Activated T-helper 2 cell treated with anti-CD3 and anti-CD28 coated beads, Interferon-gamma antibody, Interleukin-2, Interleukin-4, amounts not matched to agents 10 μg/mL and 5 μg/mL and 100 μg/mL, durations not matched to agents 14 hours and 24 hours and 36 hours (primary cell): ENCODE measurements at regions not wholly inside any gene's neighbourhood (a gene's known extent, or its start where the extent isn't known, plus 50 kb on each side); places are given as distances from the start of the nearest gene placed in this dataset.
A peak's percentile ranks its signal among the peaks of the same experiment; 100 is the strongest.
"Not testable (repeated sequence)": the region's sequence is repeated elsewhere in the genome, so short reads cannot be mapped to it uniquely, and the experiment has no call there.

Source experiments
- DNase-seq: peaks from one replicate; pipeline ENCODE4 v3.0.0; 2021; ENCODE audit warnings: low spot score
- H3K27ac Mint-ChIP-seq: one replicate; pipeline ENCODE4 v1.8.0; 2021; ENCODE audit warnings: mixed read lengths
- H3K27me3 Mint-ChIP-seq: one replicate; pipeline ENCODE4 v1.8.0; 2021; ENCODE audit warnings: low read depth, mixed read lengths
- H3K36me3 Mint-ChIP-seq: one replicate; pipeline ENCODE4 v1.8.0; 2021; ENCODE audit warnings: low read depth, mixed read lengths
- H3K4me1 Mint-ChIP-seq: one replicate; pipeline ENCODE4 v1.8.0; 2021; ENCODE audit warnings: low read depth, mixed read lengths
- H3K4me3 Mint-ChIP-seq: one replicate; pipeline ENCODE4 v1.8.0; 2021; ENCODE audit warnings: low read depth, mild to moderate bottlenecking, moderate library complexity, mixed read lengths
- H3K9me3 Mint-ChIP-seq: one replicate; pipeline ENCODE4 v1.8.0; 2021; ENCODE audit warnings: mixed read lengths
- intact Hi-C: fragments of 100-400 bp; cut with micrococcal nuclease; formaldehyde crosslinking; loops from one replicate; pipeline ENCODE4 v1.15.1; 2023

DNA sequence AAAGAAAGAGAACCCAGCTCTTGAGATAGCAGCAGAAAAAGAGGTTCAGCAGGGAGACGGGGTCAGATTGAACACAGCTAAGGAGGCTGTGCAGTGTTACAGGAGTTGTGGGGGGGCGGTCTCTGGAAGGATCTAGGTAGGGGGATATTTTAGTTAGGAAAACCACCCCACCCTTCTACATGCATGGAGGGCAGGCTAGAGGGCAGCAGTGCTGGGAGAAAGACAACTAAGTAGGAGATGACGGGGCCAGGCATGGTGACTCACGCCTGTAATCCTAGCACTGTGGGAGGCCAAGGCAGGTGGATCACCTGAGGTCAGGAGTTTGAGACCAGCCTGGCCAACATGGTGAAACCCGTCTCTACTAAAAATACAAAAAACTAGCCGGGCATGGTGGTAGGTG, 80.7 kb upstream of the KCNMA1 start:
- not testable (repeated sequence) for H3K27ac Mint-ChIP-seq
- H3K27me3 Mint-ChIP-seq, result peaks cover 10% of the 10 kb centered on the region

DNA sequence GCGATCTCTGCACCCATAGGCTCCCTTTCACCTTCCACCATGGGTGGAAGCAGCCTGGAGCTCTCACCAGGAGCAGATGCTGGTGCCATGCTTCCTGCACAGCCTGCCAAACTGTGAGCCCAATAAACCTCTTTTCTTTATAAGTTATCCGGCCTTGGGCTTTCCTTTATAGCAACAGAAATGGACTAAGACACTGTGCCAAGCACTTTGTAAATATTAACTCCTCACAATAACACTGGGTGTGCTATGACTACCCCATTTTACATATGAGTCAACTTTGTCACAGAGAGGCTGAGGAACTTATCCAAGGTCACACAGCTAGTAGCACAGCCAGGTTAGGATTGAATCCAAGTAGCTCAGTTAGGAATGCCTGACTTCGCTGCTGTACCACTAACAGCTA, 79.7 kb upstream of the KCNMA1 start:
- no peak for DNase-seq
- Mint-ChIP-seq H3K27ac (no peak overlapping the region), H3K4me1 (peaks cover 6% of the 10 kb centered on the region), H3K9me3 (no peaks in the 10 kb centered on the region), H3K4me3 (no peak overlapping the region), H3K27me3 (peaks cover 10% of the 10 kb centered on the region), H3K36me3 (no peaks in the 10 kb centered on the region)
- intact Hi-C loops, result loop anchor here (5.0 kb wide), 1 partner anchor 40 kb away; no protein-coding TSS in a partner anchor

More for the DNA sequence above, 80.7 kb upstream of the KCNMA1 start:
- intact Hi-C loops, result loop anchor here (5.0 kb wide), 1 partner anchor 39 kb away; no protein-coding TSS in a partner anchor
- not testable (repeated sequence) for H3K4me1 Mint-ChIP-seq, DNase-seq, H3K4me3 Mint-ChIP-seq, H3K9me3 Mint-ChIP-seq, H3K36me3 Mint-ChIP-seq

DNA sequence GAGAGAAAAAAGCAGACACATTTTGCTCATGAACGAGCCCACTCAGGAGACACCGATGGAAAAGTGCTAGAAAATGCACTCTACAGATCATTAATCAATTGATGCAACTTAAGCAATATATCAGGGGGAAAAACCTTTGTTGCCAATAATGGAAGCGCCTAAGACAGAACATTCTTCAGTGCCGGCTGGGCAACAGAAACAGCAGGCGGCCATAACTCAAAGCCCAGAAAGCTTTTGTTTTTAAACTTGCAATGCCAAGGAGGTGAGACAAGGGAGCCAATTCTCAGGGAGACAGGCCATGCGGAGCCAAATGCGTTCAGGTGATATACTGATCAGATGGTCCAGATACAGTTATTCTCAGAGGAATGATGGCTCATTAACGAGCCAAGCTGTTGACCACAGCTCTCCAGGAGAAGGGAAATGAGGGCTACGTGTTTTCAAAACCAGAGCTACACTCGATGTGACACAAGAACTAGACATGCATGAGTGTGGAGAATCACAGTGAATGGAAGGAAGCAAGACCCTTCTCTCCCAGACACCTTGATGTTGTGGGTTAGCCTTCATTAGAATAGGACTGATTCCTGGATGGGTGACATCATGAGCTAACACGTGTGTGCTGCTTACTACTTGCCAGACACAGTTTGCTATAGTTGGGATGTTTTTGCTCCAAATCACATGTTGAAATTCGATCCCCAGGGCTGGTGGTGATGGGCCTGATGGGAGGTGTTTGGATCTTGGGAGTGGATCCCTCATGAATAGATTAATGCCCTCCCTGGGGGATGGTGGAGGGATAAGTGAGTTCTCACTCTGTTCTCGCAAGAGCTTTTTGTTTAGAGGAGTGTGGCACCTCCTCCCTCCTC, 79.1 kb upstream of the KCNMA1 start:
- intact Hi-C loops, result loop anchor here (5.0 kb wide), 1 partner anchor 41 kb away; no protein-coding TSS in a partner anchor
- no peaks in the 10 kb centered on the region for H3K9me3 Mint-ChIP-seq
- peaks cover 10% of the 10 kb centered on the region for H3K27me3 Mint-ChIP-seq
- no peak for DNase-seq
- peaks cover 6% of the 10 kb centered on the region for H3K4me1 Mint-ChIP-seq
- no peaks in the 10 kb centered on the region for H3K36me3 Mint-ChIP-seq
- H3K4me3 Mint-ChIP-seq, result no peak overlapping the region
- no peak overlapping the region for H3K27ac Mint-ChIP-seq

DNA sequence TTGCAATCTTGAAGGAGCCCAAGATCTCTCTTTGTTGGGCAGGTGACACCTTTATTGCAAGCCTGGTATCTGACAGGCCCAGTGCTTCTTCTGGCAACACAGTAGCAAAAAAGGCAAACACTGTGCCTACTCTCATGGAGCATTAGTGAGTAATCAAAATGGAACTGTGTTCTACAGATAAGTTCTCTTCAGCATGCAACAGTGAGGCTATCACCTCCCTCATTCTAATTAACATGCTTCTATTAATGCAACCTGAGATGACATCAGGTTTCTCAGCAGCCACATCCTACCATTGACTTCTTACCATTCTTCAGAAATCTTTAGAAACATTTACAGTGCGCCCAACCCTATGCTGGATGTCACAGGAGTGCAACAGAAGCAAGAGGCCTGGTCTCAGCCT, 77.9 kb upstream of the KCNMA1 start:
- Mint-ChIP-seq H3K4me1 (peaks cover 10% of the 10 kb centered on the region), H3K27ac (no peak overlapping the region), H3K9me3 (no peaks in the 10 kb centered on the region), H3K27me3 (peaks cover 15% of the 10 kb centered on the region), H3K4me3 (no peak overlapping the region), H3K36me3 (no peaks in the 10 kb centered on the region)
- DNase-seq, result no peak
- intact Hi-C loops, result loop anchor here (5.0 kb wide), 1 partner anchor 42 kb away; no protein-coding TSS in a partner anchor

DNA sequence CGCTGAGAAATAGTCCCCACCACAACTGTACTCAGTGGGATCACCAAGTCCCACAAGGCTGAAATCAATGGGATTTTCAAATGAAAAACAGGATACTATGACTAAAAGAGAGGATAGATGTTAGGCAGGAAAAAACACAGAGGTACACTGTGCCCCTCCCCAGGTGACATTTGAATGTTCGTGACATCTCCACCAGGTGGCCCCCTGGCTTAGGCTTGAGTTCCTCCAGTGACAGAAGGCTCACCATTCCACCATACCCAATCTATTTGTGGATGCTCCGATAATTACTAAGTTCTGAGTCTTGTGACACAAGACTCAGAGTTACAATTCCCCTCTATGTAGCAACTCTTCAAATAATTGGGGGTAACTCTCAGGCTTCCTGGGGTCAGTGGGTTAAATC, 77.5 kb upstream of the KCNMA1 start:
- Mint-ChIP-seq H3K36me3 (no peaks in the 10 kb centered on the region), H3K9me3 (no peaks in the 10 kb centered on the region), H3K4me1 (peaks cover 10% of the 10 kb centered on the region), H3K27ac (no peak overlapping the region), H3K27me3 (peaks cover 20% of the 10 kb centered on the region), H3K4me3 (no peak overlapping the region)
- intact Hi-C loops, result loop anchor here (5.0 kb wide), 1 partner anchor 42 kb away; no protein-coding TSS in a partner anchor
- no peak for DNase-seq

DNA sequence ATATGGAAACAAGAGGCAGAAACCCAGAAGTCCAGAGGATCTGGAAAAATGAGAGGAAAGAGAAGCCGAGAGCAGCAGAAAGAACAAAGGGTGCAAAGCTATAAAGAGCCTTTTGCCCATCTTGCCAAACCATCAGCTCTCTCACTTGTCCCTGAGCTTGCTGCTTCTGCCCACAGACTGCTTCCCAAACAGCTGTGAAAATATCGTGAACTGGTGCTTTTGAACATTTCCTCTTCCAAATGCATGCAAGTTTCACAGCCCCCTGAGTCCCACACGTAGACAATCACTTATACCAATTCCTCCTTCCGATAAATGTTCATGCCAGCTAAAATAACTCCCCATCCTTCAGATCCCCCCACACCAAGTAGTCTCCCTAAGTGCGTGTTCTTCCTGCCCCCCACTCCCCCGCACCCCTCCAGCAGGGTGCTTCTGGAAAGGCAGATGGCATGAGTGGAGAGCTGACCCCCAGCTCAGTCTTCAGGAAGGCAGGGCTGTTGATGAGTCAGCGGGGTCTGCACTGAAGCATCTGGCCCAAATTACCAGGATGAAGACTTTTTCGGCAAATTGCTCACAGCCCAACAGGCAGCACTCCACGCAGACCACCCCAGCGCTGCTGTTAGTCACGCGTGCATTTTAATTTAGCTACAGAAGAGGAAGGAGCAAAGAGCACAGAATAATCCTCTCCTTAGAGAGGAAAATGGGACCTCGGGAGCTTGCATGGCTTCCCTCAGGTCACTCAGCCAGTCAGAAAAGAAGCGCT, 76.1 kb upstream of the KCNMA1 start:
- Mint-ChIP-seq H3K4me3 (no peak overlapping the region), H3K4me1 (peaks cover 6% of the 10 kb centered on the region), H3K9me3 (no peaks in the 10 kb centered on the region), H3K36me3 (no peaks in the 10 kb centered on the region), H3K27ac (no peak overlapping the region), H3K27me3 (peaks cover 23% of the 10 kb centered on the region)
- no peak for DNase-seq
- intact Hi-C loops, result loop anchor here (5.0 kb wide), 1 partner anchor 546 kb away; no protein-coding TSS in a partner anchor

DNA sequence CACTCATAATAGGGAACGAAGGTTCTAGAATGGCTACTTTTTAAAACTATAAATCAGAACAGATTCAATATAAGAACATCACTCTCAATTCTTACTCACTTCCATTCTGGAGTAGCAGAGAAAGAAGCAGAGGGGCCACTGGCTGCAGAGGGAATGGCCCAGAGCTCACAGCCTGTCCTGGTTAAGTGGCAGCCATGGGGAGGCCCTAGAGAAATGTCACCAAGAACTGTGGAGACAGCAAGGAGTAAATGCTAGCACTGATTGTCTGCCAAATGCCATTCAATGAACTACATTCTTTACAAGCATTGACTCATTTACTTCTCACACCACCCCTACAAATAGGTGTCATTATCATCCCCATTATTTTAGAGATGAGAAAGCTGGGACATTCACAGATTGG, 74.6 kb upstream of the KCNMA1 start:
- DNase-seq, result no peak
- H3K9me3 Mint-ChIP-seq, result no peaks in the 10 kb centered on the region
- no peak overlapping the region for H3K4me3 Mint-ChIP-seq
- peaks cover 6% of the 10 kb centered on the region for H3K4me1 Mint-ChIP-seq
- peaks cover 30% of the 10 kb centered on the region for H3K27me3 Mint-ChIP-seq
- H3K36me3 Mint-ChIP-seq, result no peaks in the 10 kb centered on the region
- no peak overlapping the region for H3K27ac Mint-ChIP-seq
- intact Hi-C loops, result loop anchor here (5.0 kb wide), 1 partner anchor 545 kb away; no protein-coding TSS in a partner anchor

DNA sequence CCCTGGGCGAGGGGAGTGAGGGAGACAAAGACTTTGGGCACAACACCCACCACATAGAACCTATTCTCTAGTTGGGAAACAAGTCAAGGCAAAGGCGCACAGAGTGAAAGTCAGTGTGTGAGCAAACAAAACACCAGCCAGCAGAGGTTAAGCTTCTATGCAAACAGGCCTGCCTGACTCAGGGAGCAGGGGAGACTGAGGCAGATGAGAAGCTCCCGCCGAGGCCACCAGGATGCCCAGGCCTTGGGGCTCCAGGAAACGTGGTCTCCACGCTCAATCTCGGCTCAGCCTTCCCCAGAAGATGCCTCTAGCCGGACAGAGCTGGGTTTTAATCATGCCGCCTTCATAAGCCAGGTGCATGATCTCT, 74.1 kb upstream of the KCNMA1 start:
- Mint-ChIP-seq H3K27ac (no peak overlapping the region), H3K4me3 (no peak overlapping the region), H3K4me1 (peaks cover 6% of the 10 kb centered on the region), H3K9me3 (no peaks in the 10 kb centered on the region), H3K27me3 (peaks cover 30% of the 10 kb centered on the region), H3K36me3 (no peaks in the 10 kb centered on the region)
- no peak for DNase-seq
- intact Hi-C loops, result loop anchor here (5.0 kb wide), 1 partner anchor 544 kb away; no protein-coding TSS in a partner anchor

DNA sequence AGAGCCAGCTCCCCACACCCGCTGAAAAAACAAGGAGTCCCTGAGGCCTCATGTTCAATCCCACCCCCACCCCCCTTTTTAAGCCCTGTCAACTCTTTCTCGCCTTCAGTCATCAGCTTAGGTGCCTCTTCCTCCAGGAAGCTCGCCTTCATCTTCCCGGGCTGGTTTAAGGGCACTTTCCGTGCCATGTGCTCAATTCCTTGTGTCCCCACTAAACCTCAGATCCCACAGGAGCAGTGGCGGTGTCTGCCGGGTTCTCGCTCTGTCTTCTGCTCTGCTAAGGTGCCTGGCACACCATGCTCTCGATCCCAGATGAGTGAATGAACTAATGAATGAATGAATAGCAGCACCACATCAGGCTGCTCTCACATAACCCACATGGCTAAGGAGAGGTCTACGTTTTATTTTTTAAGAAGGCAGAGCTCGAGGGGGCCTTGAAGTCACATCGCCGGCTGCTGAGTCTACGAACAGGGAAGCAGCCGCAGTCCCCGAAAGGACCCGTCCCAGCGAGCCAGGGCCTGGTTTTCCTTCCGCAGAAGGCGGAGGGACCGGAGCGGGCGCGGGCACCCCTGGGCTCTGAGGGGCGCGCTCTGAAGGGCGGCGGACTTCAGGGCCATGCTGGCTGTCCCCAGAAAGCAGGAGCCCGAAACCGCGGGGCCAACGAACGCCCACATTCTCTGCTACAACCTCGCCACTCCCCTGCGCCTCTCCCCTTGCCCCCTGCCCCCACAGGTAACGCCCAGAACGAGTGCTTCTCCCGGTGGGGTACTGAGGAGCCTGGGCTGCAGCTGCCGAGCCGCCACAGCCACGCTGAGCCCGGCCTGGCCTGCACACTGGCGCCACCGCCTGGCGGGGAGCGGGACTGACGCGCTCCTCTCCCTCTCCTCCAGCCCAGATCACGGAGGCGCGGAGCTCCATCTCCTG, 73.4 kb upstream of the KCNMA1 start:
- Mint-ChIP-seq H3K4me1 (peaks cover 6% of the 10 kb centered on the region), H3K36me3 (no peaks in the 10 kb centered on the region), H3K9me3 (no peaks in the 10 kb centered on the region), H3K4me3 (peak overlapping the region; percentile 27), H3K27ac (no peak overlapping the region), H3K27me3 (peaks cover 30% of the 10 kb centered on the region)
- intact Hi-C loops, result loop anchor here (5.0 kb wide), 1 partner anchor 544 kb away; no protein-coding TSS in a partner anchor
- DNase-seq, result peak; percentile 60

DNA sequence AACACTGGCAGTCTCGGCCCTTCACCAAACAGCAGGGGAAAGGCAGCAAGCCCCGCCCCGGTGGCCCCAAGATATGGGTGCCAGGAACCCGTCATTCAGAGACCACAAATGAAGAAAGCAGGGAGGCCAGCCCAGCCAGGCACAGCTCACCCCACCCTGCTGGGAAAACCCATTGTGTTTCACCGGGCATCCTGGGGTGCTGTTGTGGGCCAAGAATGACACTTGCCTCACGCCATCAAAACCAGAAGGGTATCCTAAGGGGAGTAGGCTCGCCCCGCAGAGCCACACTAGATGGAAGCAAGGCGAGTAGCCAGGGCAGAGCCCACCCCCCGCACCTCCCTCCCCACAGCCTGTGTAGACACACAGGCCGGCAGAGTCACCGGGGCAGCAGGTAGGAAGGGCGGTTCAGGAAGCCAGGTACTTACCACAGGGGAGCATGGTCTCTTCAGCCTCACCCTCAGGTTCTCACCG, 72.5 kb upstream of the KCNMA1 start:
- Mint-ChIP-seq H3K4me1 (peaks cover 4% of the 10 kb centered on the region), H3K9me3 (no peaks in the 10 kb centered on the region), H3K27me3 (peaks cover 28% of the 10 kb centered on the region), H3K27ac (no peak overlapping the region), H3K4me3 (no peak overlapping the region), H3K36me3 (no peaks in the 10 kb centered on the region)
- intact Hi-C loops, result loop anchor here (5.0 kb wide), 1 partner anchor 543 kb away; no protein-coding TSS in a partner anchor
- no peak for DNase-seq

DNA sequence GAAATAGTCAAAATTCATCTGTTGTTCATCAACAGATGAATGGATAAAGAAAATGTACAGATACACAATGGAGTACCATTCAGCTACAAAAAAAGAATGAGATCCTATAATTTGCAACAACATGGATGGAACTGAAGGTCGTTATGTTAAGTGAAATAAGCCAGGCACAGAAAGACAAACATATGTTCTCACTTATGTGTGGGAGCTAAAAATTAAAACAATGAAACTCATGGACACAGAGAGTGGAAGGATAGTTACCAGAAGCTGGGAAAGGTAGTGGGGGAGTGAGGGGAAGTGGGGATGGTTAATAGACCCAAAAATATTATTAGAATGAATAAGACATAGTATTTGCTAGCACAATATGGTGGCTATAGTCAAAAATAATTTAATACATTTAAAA, 70.0 kb upstream of the KCNMA1 start:
- intact Hi-C loops, result no loop called here
- no peak overlapping the region for H3K4me3 Mint-ChIP-seq
- H3K27me3 Mint-ChIP-seq, result peaks cover 21% of the 10 kb centered on the region
- no peaks in the 10 kb centered on the region for H3K9me3 Mint-ChIP-seq
- no peak overlapping the region for H3K27ac Mint-ChIP-seq
- H3K36me3 Mint-ChIP-seq, result no peaks in the 10 kb centered on the region
- H3K4me1 Mint-ChIP-seq, result peaks cover 4% of the 10 kb centered on the region
- no peak for DNase-seq

DNA sequence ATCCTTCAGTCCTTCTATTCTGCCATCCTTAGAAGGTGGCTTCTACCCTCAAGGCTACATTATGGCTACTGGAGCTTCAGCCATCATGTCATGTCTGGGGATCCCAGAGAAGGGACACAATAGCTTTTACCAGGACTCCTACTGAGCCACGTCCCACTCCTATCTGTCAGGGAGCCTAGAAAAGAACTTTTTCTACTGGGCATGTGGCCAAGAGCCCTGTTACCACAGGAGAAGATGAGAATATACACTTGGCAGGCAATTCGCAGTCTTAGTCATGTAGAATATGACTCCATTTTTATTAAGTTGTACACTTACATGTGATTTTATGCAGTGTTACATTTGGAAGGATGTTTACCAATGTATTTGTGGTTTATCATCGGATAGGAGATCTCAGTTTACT, 64.6 kb upstream of the KCNMA1 start:
- no peak for DNase-seq
- H3K36me3 Mint-ChIP-seq, result no peaks in the 10 kb centered on the region
- peaks cover 13% of the 10 kb centered on the region for H3K27me3 Mint-ChIP-seq
- H3K9me3 Mint-ChIP-seq, result no peaks in the 10 kb centered on the region
- H3K27ac Mint-ChIP-seq, result no peak overlapping the region
- no peak overlapping the region for H3K4me3 Mint-ChIP-seq
- intact Hi-C loops, result no loop called here
- H3K4me1 Mint-ChIP-seq, result peaks cover 1% of the 10 kb centered on the region
